Tibial artery (tissue), 4 donors: ENCODE measurements at regions not wholly inside any gene's neighbourhood (a gene's known extent, or its start where the extent isn't known, plus 50 kb on each side); places are given as distances from the start of the nearest gene placed in this dataset.

Experiments used
- DNase-seq, 2 donors: peaks; one replicate each; pipeline ENCODE4 v3.0.0-alpha.2; 2019
- H3K27ac ChIP-seq, 2 donors: fragments of 200-600 bp; sonication (generic) in 1 of 2; 1 replicate in 1 of 2; 2 replicates in 1 of 2; pipeline ENCODE4 v1.5.1; 2018 to 2019; ENCODE audit warnings: mild to moderate bottlenecking in 1 of 2
- H3K27me3 ChIP-seq, 2 donors: fragments of 200-600 bp; sonication (generic) in 1 of 2; one replicate each; pipeline versions ENCODE4 v1.5.1 to v1.6.0; 2016 to 2019
- H3K36me3 ChIP-seq, 3 donors: fragments of 200-600 bp; sonication (generic) in 2 of 3; one replicate each; pipeline ENCODE4 v1.5.1; 2016 to 2019; ENCODE audit warnings: mild to moderate bottlenecking in 2 of 3
- H3K4me1 ChIP-seq, 4 donors: fragments of 200-600 bp; sonication (generic) in 2 of 4; 1 replicate in 3 of 4; 2 replicates in 1 of 4; pipeline ENCODE4 v1.5.1; 2016 to 2019
- H3K4me3 ChIP-seq, 2 donors: fragments of 200-600 bp; sonication (generic) in 1 of 2; 1 replicate in 1 of 2; 2 replicates in 1 of 2; pipeline ENCODE4 v1.5.1; 2018 to 2019; ENCODE audit warnings: mild to moderate bottlenecking in 2 of 2
- H3K9me3 ChIP-seq, 3 donors: fragments of 200-600 bp; sonication (generic) in 1 of 3; one replicate each; pipeline ENCODE4 v1.5.1; 2016 to 2019
- intact Hi-C: fragments of 100-400 bp; cut with DNase I; formaldehyde crosslinking; loops from one replicate; pipeline ENCODE4 v1.15.0; 2023; ENCODE audit warnings: low total_unique reads
- TF ChIP-seq, protein P1 (sequence below), 2 experiments: fragments of 200-600 bp in 1 of 2; fragments of 450-650 bp in 1 of 2; IDR thresholded peaks; one replicate each; pipeline ENCODE4 v1.5.1; 2017 to 2019; ENCODE audit warnings: antibody characterized with exemption in 2 of 2, mild to moderate bottlenecking in 1 of 2, moderate library complexity in 1 of 2

DNA sequence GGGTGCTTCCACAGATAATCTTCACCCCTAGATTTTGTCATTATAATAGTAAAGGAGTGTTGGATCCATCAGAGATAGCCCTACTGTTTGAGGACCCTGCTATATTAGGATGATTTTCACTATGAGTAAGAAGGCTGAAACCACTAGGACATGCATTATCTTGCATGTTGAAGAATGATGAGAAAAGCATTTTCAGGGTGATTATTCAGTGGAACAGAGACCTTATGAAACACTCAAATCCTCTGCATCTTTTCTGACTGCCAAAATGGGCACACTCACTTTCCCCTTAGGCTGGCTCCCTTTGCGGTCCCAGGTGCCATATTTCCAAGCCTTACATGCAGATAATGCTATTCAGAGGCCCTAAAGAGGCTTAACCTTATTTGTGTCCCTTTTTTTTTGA is 296.9 kb downstream of the RND3 start:
- Histone ChIP-seq H3K9me3 (no peaks in the 10 kb centered on the region), H3K4me1 (peaks cover 0 to 10% (median 4%) of the 10 kb centered on the region in 4 donors), H3K27ac (no peak overlapping the region), H3K27me3 (no peaks in the 10 kb centered on the region), H3K36me3 (no peaks in the 10 kb centered on the region), H3K4me3 (no peak overlapping the region)
- intact Hi-C loops = no loop called here
- DNase-seq = no peak
- TF ChIP-seq, protein P1, sequence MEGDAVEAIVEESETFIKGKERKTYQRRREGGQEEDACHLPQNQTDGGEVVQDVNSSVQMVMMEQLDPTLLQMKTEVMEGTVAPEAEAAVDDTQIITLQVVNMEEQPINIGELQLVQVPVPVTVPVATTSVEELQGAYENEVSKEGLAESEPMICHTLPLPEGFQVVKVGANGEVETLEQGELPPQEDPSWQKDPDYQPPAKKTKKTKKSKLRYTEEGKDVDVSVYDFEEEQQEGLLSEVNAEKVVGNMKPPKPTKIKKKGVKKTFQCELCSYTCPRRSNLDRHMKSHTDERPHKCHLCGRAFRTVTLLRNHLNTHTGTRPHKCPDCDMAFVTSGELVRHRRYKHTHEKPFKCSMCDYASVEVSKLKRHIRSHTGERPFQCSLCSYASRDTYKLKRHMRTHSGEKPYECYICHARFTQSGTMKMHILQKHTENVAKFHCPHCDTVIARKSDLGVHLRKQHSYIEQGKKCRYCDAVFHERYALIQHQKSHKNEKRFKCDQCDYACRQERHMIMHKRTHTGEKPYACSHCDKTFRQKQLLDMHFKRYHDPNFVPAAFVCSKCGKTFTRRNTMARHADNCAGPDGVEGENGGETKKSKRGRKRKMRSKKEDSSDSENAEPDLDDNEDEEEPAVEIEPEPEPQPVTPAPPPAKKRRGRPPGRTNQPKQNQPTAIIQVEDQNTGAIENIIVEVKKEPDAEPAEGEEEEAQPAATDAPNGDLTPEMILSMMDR (IDR thresholded peaks at IDR 0.05) = no peak

GRCh38 chr2:150188800-150189199 is 298.7 kb downstream of the RND3 start:
- H3K9me3 ChIP-seq = no peaks in the 10 kb centered on the region
- peaks cover 0 to 10% (median 4%) of the 10 kb centered on the region in 4 donors for H3K4me1 ChIP-seq
- no peak overlapping the region for H3K27ac ChIP-seq
- no peaks in the 10 kb centered on the region for H3K27me3 ChIP-seq
- no peaks in the 10 kb centered on the region for H3K36me3 ChIP-seq
- intact Hi-C loops = no loop called here
- TF ChIP-seq, protein P1 (IDR thresholded peaks at IDR 0.05) = no peak
- DNase-seq = no peak
- no peak overlapping the region for H3K4me3 ChIP-seq

DNA sequence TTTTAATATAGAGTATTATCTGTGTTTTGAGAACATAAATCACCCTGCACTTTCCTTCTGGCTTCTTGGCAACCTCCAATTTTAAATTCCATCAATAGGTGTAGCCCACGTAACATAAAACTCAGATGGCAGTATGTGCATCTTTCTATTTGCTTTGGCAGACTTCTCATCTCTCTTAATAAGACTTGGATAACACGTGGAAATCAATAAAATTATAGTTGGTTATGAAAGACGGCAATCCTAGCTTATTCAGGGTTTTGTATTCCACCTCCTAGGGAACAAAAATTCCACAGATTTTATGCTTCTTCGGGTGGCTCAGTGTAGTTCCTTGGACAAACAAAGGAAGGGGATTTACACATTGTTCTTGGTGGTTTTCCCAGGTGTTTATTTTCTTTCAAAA is 299.3 kb downstream of the RND3 start:
- H3K9me3 ChIP-seq = no peaks in the 10 kb centered on the region
- H3K27ac ChIP-seq = no peak overlapping the region
- intact Hi-C loops = no loop called here
- no peak overlapping the region for H3K4me3 ChIP-seq
- peaks cover 0 to 10% (median 4%) of the 10 kb centered on the region in 4 donors for H3K4me1 ChIP-seq
- no peaks in the 10 kb centered on the region for H3K27me3 ChIP-seq
- TF ChIP-seq, protein P1 (IDR thresholded peaks at IDR 0.05) = no peak
- no peaks in the 10 kb centered on the region for H3K36me3 ChIP-seq
- no peak for DNase-seq

DNA sequence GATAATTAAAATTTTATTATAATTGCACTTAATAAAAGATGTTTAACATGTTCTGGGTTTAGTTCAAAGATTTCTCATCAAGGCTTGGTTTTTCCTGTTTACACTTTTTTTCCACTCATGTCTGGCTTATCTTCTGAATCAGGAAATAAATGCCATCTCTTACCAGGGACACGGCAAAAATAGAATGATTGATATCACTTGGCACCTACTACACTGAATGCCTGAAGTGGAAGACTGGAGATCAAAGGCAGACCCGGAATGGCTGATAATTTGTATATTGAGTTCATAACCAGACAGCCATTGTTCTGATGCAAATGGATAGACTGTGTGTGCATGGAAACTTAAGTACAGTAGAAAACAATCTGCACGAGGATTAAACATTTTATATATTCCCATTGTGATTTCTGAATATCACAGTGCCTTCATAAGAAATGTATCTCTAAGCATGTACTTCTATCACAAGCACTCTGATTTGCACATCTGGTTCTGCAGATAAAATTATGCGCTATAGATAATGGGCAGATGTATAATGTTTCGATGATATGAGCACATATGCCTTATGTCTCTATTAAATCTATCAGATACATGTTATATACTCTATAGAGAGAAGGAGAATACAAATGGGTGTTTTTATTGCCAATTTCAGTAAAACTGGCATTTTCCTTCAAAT is 304.8 kb downstream of the RND3 start:
- Histone ChIP-seq H3K27me3 (no peaks in the 10 kb centered on the region), H3K4me3 (no peak overlapping the region), H3K36me3 (no peaks in the 10 kb centered on the region), H3K9me3 (no peaks in the 10 kb centered on the region), H3K27ac (no peak overlapping the region), H3K4me1 (no peaks in the 10 kb centered on the region)
- TF ChIP-seq, protein P1 (IDR thresholded peaks at IDR 0.05) = no peak
- no peak for DNase-seq
- intact Hi-C loops = no loop called here

DNA sequence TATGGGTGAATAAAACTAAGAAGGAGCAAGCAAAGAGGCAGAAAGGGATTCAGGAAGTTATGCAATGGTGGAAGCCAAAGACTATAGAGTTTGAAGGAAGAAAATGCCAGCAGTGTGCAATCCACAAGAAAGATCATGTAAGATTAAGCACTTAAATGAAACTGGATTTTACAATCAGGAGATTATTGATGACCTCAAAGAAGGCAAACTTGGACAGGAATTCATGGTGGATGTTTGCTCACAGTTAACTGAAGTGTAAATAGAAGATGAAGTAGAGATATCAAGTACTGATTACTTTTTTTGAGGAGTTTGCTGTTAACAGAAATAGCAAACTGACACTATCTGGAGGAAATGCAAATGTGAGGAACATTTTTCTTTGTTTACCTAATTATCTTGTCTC is 308.9 kb downstream of the RND3 start:
- intact Hi-C loops = no loop called here
- no peak overlapping the region for H3K27ac ChIP-seq
- TF ChIP-seq, protein P1 (IDR thresholded peaks at IDR 0.05) = no peak

More for the DNA sequence above, 308.9 kb downstream of the RND3 start:
- DNase-seq = no peak
- peaks cover 0 to 17% (median 3%) of the 10 kb centered on the region in 4 donors for H3K4me1 ChIP-seq
- H3K9me3 ChIP-seq = no peaks in the 10 kb centered on the region
- no peaks in the 10 kb centered on the region for H3K27me3 ChIP-seq
- no peak overlapping the region for H3K4me3 ChIP-seq
- H3K36me3 ChIP-seq = no peaks in the 10 kb centered on the region
